ENCODE measurements at regions not wholly inside any gene's neighbourhood (a gene's known extent, or its start where the extent isn't known, plus 50 kb on each side); places are given as distances from the start of the nearest gene placed in this dataset.

DNA sequence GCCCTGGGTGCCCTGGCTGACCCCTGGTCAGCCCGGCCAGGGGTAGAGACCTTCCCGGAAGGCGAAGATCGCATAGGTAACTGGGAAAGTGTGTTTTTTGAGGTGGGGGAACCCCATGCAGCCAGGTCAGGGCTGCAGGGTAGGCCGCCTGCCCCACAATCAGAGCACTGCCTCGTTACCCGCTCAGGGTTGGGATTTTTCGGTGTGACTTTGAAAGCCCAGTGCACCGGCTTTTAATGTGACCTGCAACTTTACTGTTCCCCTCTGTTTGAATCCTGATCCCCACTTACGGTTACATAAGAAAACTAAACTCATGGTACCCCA, 239.2 kb upstream of the PLET1 start:
- Histone ChIP-seq H3K9me3 (ENCODE audit: control insufficient read depth in 1 of 2, insufficient read depth in 1 of 2, low read length in 2 of 2) (no peaks in the 10 kb centered on the region), H3K4me3 (ENCODE audit: low read length) (no peak overlapping the region), H3K27ac (ENCODE audit: low read depth in 1 of 2, low read length in 2 of 2) (no peak overlapping the region), H3K4me1 (ENCODE audit: insufficient read depth, low read length) (no peaks in the 10 kb centered on the region), H3K36me3 (ENCODE audit: insufficient read depth, low read length) (no peaks in the 10 kb centered on the region), H3K27me3 (ENCODE audit: control insufficient read depth in 1 of 2, insufficient read depth in 2 of 2, low read length in 2 of 2) (no peaks in the 10 kb centered on the region)
- DNase-seq, result no peak
- no peaks in the 10 kb centered on the region for H3K36me3 Mint-ChIP-seq (ENCODE audit: low read depth)
- no peaks in the 10 kb centered on the region for H3K4me1 Mint-ChIP-seq (ENCODE audit: low read depth)
- ATAC-seq (ENCODE audit: poor library complexity), result no peak
- H3K9me3 Mint-ChIP-seq, result no peaks in the 10 kb centered on the region
- no peaks in the 10 kb centered on the region for H3K27me3 Mint-ChIP-seq
- no peak overlapping the region for H3K4me3 Mint-ChIP-seq
- H3K27ac Mint-ChIP-seq, result no peak overlapping the region
- intact Hi-C loops (cut with DNase I, micrococcal nuclease), result no loop called here
- TF ChIP-seq, protein P1, sequence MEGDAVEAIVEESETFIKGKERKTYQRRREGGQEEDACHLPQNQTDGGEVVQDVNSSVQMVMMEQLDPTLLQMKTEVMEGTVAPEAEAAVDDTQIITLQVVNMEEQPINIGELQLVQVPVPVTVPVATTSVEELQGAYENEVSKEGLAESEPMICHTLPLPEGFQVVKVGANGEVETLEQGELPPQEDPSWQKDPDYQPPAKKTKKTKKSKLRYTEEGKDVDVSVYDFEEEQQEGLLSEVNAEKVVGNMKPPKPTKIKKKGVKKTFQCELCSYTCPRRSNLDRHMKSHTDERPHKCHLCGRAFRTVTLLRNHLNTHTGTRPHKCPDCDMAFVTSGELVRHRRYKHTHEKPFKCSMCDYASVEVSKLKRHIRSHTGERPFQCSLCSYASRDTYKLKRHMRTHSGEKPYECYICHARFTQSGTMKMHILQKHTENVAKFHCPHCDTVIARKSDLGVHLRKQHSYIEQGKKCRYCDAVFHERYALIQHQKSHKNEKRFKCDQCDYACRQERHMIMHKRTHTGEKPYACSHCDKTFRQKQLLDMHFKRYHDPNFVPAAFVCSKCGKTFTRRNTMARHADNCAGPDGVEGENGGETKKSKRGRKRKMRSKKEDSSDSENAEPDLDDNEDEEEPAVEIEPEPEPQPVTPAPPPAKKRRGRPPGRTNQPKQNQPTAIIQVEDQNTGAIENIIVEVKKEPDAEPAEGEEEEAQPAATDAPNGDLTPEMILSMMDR (IDR thresholded peaks at IDR 0.05), result no peak
- CTCF ChIA-PET, result no interaction called here
- POLR2A ChIA-PET, result no interaction called here

DNA sequence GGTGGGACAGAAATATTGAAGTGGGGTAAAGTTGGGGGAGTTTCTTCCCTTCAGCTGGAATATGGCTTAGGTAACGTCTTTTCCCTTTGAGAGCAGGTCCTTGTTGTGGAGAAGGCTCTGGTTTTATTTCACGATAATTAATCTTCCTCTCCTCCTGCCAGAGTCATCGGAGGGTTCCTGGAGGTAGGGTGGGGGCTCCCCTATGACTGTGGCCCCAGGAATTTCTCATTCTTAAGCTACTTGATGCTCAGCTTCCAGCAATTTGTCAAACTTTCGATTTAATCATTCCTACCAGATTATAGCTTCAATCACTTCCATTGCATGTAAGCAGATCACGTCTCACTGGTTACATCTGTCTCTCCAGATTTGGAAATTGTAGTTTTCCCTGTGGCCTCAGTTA, 242.8 kb upstream of the PLET1 start:
- ChIA-PET POLR2A (no interaction called here), CTCF (interaction anchor here (1.1 kb wide), 1 partner anchor 19 kb away, joined by 3 read pairs; no protein-coding TSS in a partner anchor)
- Mint-ChIP-seq H3K4me3 (no peak overlapping the region), H3K4me1 (ENCODE audit: low read depth) (no peaks in the 10 kb centered on the region), H3K9me3 (no peaks in the 10 kb centered on the region), H3K27me3 (no peaks in the 10 kb centered on the region), H3K36me3 (ENCODE audit: low read depth) (no peaks in the 10 kb centered on the region), H3K27ac (no peak overlapping the region)
- Histone ChIP-seq H3K27me3 (ENCODE audit: control insufficient read depth in 1 of 2, insufficient read depth in 2 of 2, low read length in 2 of 2) (peaks cover 0 to under 1% of the 10 kb centered on the region in 2 experiments), H3K4me1 (ENCODE audit: insufficient read depth, low read length) (no peaks in the 10 kb centered on the region), H3K27ac (ENCODE audit: low read depth in 1 of 2, low read length in 2 of 2) (no peak overlapping the region), H3K9me3 (ENCODE audit: control insufficient read depth in 1 of 2, insufficient read depth in 1 of 2, low read length in 2 of 2) (peaks cover 0 to 3% of the 10 kb centered on the region in 2 experiments), H3K4me3 (ENCODE audit: low read length) (no peak overlapping the region), H3K36me3 (ENCODE audit: insufficient read depth, low read length) (no peaks in the 10 kb centered on the region)
- DNase-seq, result no peak
- intact Hi-C loops (cut with DNase I, micrococcal nuclease), result no loop called here
- no peak for ATAC-seq (ENCODE audit: poor library complexity)
- TF ChIP-seq, protein P1 (IDR thresholded peaks at IDR 0.05), result no peak

DNA sequence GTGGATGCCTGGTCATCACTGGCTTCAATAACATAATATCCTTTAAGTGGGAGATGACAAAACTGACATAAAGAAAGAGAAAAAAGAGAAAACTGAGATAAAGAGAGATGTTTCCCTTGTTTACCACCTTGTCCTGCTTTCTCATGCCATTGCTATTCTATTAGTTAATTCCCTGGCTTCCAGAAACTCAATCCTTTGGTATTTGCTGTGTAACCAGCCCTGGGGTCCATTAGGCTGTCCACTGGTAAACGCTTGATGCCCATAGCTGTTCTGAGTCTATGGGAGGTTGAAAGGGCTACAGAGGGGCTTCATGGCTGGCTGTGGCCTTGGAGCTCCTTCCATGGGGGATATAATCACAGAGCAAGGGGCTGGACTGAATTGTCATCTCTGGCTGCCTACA, 243.4 kb upstream of the PLET1 start:
- ATAC-seq (ENCODE audit: poor library complexity), result no peak
- Histone ChIP-seq H3K4me1 (ENCODE audit: insufficient read depth, low read length) (no peaks in the 10 kb centered on the region), H3K4me3 (ENCODE audit: low read length) (no peak overlapping the region), H3K27ac (ENCODE audit: low read depth in 1 of 2, low read length in 2 of 2) (no peak overlapping the region), H3K36me3 (ENCODE audit: insufficient read depth, low read length) (no peaks in the 10 kb centered on the region), H3K9me3 (ENCODE audit: control insufficient read depth in 1 of 2, insufficient read depth in 1 of 2, low read length in 2 of 2) (peaks cover 0 to 3% of the 10 kb centered on the region in 2 experiments), H3K27me3 (ENCODE audit: control insufficient read depth in 1 of 2, insufficient read depth in 2 of 2, low read length in 2 of 2) (peaks cover 0 to 4% of the 10 kb centered on the region in 2 experiments)
- H3K27ac Mint-ChIP-seq, result no peak overlapping the region
- no peaks in the 10 kb centered on the region for H3K36me3 Mint-ChIP-seq (ENCODE audit: low read depth)
- H3K27me3 Mint-ChIP-seq, result no peaks in the 10 kb centered on the region
- H3K4me1 Mint-ChIP-seq (ENCODE audit: low read depth), result no peaks in the 10 kb centered on the region
- CTCF ChIA-PET, result interaction anchor here (1.1 kb wide), 1 partner anchor 18 kb away, joined by 3 read pairs; no protein-coding TSS in a partner anchor
- H3K4me3 Mint-ChIP-seq, result no peak overlapping the region
- no peaks in the 10 kb centered on the region for H3K9me3 Mint-ChIP-seq
- POLR2A ChIA-PET, result no interaction called here
- intact Hi-C loops (cut with DNase I, micrococcal nuclease), result no loop called here
- TF ChIP-seq, protein P1 (IDR thresholded peaks at IDR 0.05), result no peak
- no peak for DNase-seq

Measured in CD4-positive, alpha-beta T cell (primary cell).